ENCODE measurements at regions not wholly inside any gene's neighbourhood (a gene's known extent, or its start where the extent isn't known, plus 50 kb on each side); places are given as distances from the start of the nearest gene placed in this dataset.
"Not testable (repeated sequence)": the region's sequence is repeated elsewhere in the genome, so short reads cannot be mapped to it uniquely, and the experiment has no call there.

- in situ Hi-C loops (cut with HindIII; ENCODE audit: low pct_unique_long_range_greater_than_20kb, low sequenced_read_pairs); DNase-seq (ENCODE audit: low read depth in 1 of 2, low spot score in 1 of 2): not testable (repeated sequence)
Measured at GRCh38 chr2:94576486-94576885, 294.7 kb upstream of the TEKT4 start.

DNA sequence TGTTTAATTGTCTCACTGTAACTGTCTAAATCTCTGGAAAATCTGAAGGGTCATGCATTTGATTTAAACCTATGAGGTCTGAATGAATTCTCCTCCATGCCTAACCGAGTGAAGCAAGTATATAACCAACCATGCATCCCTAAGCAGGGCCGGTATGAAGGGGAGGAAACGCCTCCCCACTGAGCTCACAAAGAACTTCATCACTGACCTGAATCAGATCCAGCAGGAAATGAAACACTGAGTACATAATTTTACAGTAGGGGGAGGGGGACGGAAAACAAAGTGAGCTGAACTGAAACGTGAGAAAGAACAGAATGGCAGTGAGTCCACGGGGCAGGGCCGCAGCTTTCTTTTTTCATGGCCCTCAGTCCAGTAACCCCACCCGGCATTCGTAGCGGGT is 294.1 kb upstream of the TEKT4 start:
- in situ Hi-C loops (cut with HindIII; ENCODE audit: low pct_unique_long_range_greater_than_20kb, low sequenced_read_pairs): not testable (repeated sequence)
- DNase-seq (ENCODE audit: low read depth in 1 of 2, low spot score in 1 of 2): peak in 1 of 2 experiments; percentile 32

DNA sequence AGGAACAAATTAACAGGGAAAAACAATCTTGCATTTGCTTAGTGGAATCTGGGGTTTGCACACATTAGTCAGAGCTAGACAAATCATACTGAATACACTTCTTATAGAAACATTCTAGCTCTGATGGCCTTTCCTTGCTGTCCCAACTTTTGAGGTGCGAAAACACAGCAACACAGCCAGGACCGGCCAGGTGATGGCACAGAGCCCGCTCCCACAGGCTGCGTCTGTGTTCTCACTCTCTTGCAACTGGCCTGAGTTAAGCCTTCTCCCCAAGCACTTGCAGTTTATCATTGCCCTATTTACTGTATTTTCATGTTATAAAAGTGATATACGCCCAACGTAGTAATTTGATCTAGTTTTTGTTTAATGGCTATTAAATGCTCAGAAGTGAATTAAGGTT is 292.0 kb upstream of the TEKT4 start:
- DNase-seq (ENCODE audit: low read depth in 1 of 2, low spot score in 1 of 2); in situ Hi-C loops (cut with HindIII; ENCODE audit: low pct_unique_long_range_greater_than_20kb, low sequenced_read_pairs): not testable (repeated sequence)

DNA sequence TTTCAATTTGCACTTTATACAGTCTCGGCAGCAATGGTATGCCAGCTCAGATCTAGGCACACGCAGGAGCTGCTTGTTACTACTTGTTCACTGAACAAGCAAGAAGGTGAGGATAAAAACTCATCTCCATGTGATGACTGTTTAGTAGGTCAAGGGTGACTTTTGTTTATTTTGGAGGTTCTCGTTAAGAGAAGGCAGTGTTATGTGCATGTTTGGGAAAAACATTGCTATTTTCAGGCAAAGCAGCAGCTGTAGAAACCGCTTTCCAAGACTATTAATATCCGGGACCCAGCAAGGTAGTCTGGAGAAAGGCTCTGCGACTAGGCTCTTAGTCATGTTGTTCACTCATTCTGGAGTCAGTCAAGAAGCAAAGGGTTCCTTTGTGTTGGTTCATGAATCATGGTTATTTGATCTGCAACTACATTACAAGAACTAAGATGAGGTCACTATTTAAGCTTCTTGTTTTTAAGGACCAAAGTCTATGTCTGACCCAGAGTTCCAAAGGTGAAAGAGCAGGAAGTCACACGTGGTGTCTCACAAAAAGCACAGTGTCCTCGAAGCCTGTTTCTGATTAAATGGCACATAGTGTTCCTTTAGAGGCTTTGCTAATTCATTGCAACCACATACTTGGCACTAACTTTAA is 288.0 kb upstream of the TEKT4 start:
- in situ Hi-C loops (cut with HindIII; ENCODE audit: low pct_unique_long_range_greater_than_20kb, low sequenced_read_pairs); DNase-seq (ENCODE audit: low read depth in 1 of 2, low spot score in 1 of 2): not testable (repeated sequence)

DNA sequence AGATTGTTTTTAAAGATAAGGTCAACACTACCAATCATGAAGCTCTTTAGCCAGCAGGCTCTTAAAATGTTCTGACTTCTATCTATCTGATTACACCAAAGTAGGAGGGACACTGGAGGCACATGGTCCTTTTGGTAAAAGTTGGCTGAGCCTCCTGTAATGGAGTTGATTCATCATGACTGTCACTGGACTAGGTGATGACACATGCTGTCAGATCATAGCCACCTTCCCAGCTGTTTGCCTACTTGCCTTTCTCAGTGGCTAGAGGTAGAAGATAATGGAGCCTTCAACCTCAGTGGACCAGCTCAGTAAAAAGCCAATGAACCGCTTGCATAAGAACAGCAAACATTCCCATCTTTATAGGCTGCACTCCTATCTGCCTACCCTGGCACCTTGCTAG is 286.7 kb upstream of the TEKT4 start:
- in situ Hi-C loops (cut with HindIII; ENCODE audit: low pct_unique_long_range_greater_than_20kb, low sequenced_read_pairs); DNase-seq (ENCODE audit: low read depth in 1 of 2, low spot score in 1 of 2): not testable (repeated sequence)

DNA sequence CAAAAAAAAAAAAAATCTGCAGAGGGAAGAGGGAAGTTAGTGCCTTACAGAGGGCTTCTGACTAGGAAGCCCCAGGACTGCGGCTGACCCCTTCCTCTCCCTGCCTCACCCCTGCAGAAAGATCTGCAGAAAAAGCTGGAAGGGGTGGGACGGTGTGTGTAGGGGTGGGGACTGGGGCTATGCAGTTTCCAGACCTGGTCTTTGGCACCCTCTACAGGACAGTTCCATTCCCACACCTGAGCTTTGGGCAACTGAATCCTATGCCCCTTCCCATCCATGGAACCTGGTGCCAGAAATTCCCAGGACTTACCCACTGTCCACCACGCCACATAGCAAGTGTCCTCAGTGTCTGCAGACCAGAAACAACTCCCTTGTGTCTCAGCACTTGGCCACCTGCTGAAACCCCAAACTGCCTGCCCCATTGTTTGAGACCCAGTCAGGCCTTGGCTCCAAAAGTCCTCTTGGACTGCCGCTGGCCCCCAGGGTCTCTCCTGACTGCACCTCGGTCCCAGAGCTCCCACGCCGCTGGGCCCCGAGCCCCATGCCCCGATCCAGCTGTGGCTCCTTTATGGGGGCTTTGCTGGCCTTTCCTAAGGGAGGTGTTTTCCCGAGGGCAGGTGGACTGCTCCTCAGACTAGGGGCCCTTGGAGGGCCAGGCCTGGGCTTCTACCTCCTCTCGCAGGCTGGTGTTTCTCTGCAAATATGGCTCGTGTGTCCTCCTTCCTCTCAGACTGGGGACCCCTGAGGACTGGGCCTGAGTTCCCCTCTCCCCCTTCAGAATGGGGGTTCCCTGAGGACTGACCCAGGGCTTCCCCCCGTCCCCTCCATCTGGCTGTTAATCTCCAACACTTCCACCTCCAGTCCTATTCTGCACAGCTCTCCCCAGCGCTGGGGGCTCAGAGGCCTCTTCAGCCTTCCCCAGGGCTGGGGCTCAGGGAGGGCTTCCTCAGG is 284.9 kb upstream of the TEKT4 start:
- DNase-seq (ENCODE audit: low read depth in 1 of 2, low spot score in 1 of 2): peak; percentile 12 to 19
- in situ Hi-C loops (cut with HindIII; ENCODE audit: low pct_unique_long_range_greater_than_20kb, low sequenced_read_pairs): not testable (repeated sequence)

DNA sequence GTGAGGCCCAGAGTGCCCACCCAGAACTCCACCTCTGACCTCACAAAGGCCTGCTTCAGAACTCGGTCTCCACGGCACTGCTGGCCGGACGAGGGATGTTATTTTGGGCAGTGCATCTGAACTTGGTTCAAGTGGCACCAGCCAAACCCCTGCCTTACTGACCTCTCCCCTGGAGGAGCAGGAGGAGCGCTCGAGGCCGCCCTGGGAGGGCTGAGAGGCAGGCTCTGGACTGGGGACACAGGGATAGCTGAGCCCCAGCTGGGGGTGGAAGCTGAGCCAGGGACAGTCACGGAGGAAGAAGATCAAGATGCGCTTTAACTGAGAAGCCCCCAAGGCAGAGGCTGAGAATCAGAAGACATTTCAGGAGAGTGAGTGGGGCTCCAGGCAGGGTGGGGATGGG is 284.2 kb upstream of the TEKT4 start:
- in situ Hi-C loops (cut with HindIII; ENCODE audit: low pct_unique_long_range_greater_than_20kb, low sequenced_read_pairs); DNase-seq (ENCODE audit: low read depth in 1 of 2, low spot score in 1 of 2): not testable (repeated sequence)

GRCh38 chr2:94594019-94594836 is 277.0 kb upstream of the TEKT4 start:
- in situ Hi-C loops (cut with HindIII; ENCODE audit: low pct_unique_long_range_greater_than_20kb, low sequenced_read_pairs): not testable (repeated sequence)

DNA sequence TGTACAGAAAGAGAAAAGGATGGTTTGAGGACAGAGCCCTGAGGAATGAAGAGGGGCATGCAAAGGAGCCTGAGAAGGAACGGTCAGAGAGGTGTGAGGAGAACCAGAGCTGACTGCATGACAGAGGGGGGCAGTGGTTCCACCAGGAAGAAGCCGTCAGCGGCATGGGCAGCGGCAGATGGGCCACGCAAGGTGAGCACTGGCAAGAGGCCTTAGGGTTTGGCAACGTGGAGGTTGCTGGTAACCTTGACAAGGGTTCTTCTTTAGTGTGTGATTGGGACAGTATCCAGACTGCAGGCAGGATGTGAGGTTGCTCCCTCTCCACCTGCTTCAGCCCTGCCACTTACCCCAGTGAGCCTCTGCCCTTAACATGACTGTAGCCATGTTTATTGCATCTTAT is 275.3 kb upstream of the TEKT4 start:
- in situ Hi-C loops (cut with HindIII; ENCODE audit: low pct_unique_long_range_greater_than_20kb, low sequenced_read_pairs); DNase-seq (ENCODE audit: low read depth in 1 of 2, low spot score in 1 of 2): not testable (repeated sequence)

More at GRCh38 chr2:94594019-94594836, 277.0 kb upstream of the TEKT4 start:
- DNase-seq (ENCODE audit: low read depth in 1 of 2, low spot score in 1 of 2): not testable (repeated sequence)

DNA sequence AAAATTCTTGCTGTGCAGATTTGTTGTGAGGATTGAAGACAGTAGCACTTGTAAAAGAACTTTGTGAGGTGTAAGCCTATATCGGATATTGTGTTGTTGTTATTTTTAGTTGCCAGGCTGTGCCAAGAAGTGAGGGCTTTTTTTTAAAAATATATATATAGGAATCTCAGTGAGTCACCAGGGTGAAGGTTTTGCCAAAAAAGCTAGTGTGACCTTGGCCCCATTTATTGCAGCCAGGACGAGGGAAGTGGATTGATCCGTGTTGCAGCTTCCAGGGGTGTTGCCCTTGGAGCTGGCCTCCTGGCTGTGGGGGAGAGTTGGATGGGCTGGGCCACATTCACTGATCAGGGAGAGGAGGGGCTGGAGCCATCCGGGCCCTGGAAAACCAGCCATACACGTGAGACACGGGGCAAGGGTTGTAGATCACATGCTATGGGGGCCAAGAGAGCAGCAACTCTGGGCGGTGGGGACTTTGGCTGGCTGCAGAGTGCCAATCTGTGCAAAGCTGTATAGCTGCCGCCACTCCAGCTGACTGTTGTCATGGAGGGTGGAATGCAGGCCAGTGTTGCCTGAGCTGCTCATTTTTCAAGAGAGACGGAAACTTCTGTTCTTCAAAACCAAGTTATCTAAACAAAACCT is 273.0 kb upstream of the TEKT4 start:
- in situ Hi-C loops (cut with HindIII; ENCODE audit: low pct_unique_long_range_greater_than_20kb, low sequenced_read_pairs); DNase-seq (ENCODE audit: low read depth in 1 of 2, low spot score in 1 of 2): not testable (repeated sequence)

GRCh38 chr2:94600929-94601328 is 270.3 kb upstream of the TEKT4 start:
- in situ Hi-C loops (cut with HindIII; ENCODE audit: low pct_unique_long_range_greater_than_20kb, low sequenced_read_pairs); DNase-seq (ENCODE audit: low read depth in 1 of 2, low spot score in 1 of 2): not testable (repeated sequence)

- no peak for DNase-seq (ENCODE audit: low read depth in 1 of 2, low spot score in 1 of 2)
- in situ Hi-C loops (cut with HindIII; ENCODE audit: low pct_unique_long_range_greater_than_20kb, low sequenced_read_pairs): no loop called here
- no peak for TF ChIP-seq JUND (IDR thresholded peaks at IDR 0.05; ENCODE audit: low read depth)
Measured at GRCh38 chr2:94602466-94602865, 268.8 kb upstream of the TEKT4 start.

All from T47D (cell line).